GM12872 (cell line): ENCODE measurements at regions not wholly inside any gene's neighbourhood (a gene's known extent, or its start where the extent isn't known, plus 50 kb on each side); places are given as distances from the start of the nearest gene placed in this dataset.

ENCODE experiments used
- CTCF ChIP-seq: IDR thresholded peaks from 3 replicates; pipeline ENCODE4 v1.5.1; 2011; ENCODE audit warnings: low read depth, mild to moderate bottlenecking, low read length, moderate library complexity; ENCODE audit not compliant: insufficient read depth

- no peak for TF ChIP-seq CTCF
Measured at GRCh38 chr11:134539285-134539684, 127.2 kb upstream of the B3GAT1 start.

GRCh38 chr11:134538742-134539141 lies 126.7 kb upstream of the B3GAT1 start:
- no peak for TF ChIP-seq CTCF

DNA sequence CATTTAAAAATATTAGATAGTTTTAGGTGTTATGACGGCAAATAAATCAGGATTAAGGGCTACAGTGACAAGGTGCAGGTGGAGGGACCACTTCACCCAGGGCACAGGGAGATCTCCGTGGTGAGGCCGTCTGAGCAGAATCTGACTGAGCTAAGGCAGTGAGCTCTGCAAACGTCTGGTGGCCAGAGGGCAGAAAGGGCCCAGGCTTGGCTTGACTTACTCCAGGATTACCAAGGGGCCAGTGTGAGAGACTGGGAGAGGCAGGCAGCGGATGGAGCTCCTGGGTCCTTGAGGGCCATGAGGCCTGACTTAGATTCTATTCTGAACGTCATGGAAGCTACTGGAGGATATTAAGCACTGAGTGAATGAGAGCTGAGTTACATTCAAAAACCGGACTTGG lies 125.9 kb upstream of the B3GAT1 start:
- no peak for TF ChIP-seq CTCF

GRCh38 chr11:134537296-134537695 lies 125.3 kb upstream of the B3GAT1 start:
- no peak for TF ChIP-seq CTCF

DNA sequence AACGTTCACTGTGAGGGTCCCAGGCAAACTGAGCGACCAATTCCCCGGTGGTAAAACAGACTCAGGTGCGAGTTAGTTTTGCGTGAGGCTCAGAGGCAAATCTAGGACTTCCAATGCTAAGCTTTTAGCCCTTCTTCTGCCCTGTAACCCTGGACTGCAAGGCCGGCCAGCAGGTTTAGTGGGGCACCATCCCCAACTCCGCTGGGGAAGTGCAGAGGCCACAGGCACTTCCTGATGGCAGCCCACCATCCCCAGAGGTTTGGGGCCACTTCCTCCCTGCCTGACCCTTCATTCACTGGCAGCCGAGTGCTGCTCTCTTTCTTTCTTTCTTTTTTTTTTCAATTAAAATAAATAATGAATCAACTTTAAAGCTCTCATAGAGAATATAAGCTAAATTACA lies 124.6 kb upstream of the B3GAT1 start:
- no peak for TF ChIP-seq CTCF

DNA sequence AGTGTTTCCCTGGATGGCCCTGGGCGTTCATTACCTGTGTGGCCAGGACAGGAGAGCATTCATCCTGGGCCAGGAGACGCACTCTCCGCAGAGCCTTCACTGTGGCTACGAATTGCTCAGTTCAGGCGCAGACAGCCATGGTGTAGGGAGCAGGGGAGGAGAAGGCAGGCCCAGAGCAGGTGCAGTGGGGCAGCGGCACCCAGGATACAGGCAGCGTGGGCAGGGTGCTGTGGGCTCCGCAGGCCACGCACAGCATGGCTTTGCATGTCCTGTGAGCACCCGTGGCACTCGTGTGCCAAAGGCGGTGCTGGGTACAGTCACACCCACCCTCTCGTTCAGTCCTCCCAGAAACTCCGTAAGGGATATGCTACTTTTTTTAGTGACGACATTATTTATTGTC lies 124.2 kb upstream of the B3GAT1 start:
- no peak for TF ChIP-seq CTCF

GRCh38 chr11:134535029-134536025 lies 123.3 kb upstream of the B3GAT1 start:
- TF ChIP-seq CTCF: no peak
